Thoracic aorta (tissue), 2 donors: ENCODE measurements at regions not wholly inside any gene's neighbourhood (a gene's known extent, or its start where the extent isn't known, plus 50 kb on each side); places are given as distances from the start of the nearest gene placed in this dataset.

Experiments
- ATAC-seq: fragments of 150-250 bp; one replicate; pipeline ENCODE4 v1.8.0; 2017; ENCODE audit warnings: low read depth; ENCODE audit not compliant: insufficient number of reproducible peaks, low FRiP score
- DNase-seq: peaks from one replicate; pipeline ENCODE4 v3.0.0-alpha.2; 2020; ENCODE audit warnings: low spot score
- H3K27ac ChIP-seq, 2 donors: fragments of 200-600 bp; sonication (generic); 1 replicate in 1 of 2; 2 replicates in 1 of 2; pipeline ENCODE4 v1.5.1; 2016; ENCODE audit warnings: mild to moderate bottlenecking in 2 of 2, moderate library complexity in 2 of 2
- H3K27me3 ChIP-seq: fragments of 200-600 bp; sonication (generic); replicated peaks from 2 replicates; pipeline ENCODE4 v1.6.0; 2016; ENCODE audit warnings: mild to moderate bottlenecking; ENCODE audit not compliant: insufficient read depth
- H3K36me3 ChIP-seq: fragments of 200-600 bp; sonication (generic); one replicate; pipeline ENCODE4 v1.5.1; 2016
- H3K4me1 ChIP-seq, 2 donors: fragments of 200-600 bp; sonication (generic); 1 replicate in 1 of 2; 2 replicates in 1 of 2; pipeline versions ENCODE4 v1.5.1 to v1.6.0; 2016; ENCODE audit warnings: low read depth in 2 of 2, mild to moderate bottlenecking in 1 of 2; ENCODE audit not compliant: control insufficient read depth in 1 of 2
- H3K4me3 ChIP-seq: fragments of 200-600 bp; sonication (generic); 2 replicates; pipeline ENCODE4 v1.5.1; 2016; ENCODE audit warnings: mild to moderate bottlenecking
- H3K9me3 ChIP-seq: fragments of 200-600 bp; sonication (generic); 2 replicates; pipeline ENCODE4 v1.5.1; 2016
- TF ChIP-seq, protein P1 (sequence below): fragments of 200-600 bp; sonication (generic); IDR thresholded peaks from one replicate; pipeline ENCODE4 v1.5.1; 2019; ENCODE audit warnings: antibody characterized with exemption

GRCh38 chr2:221350616-221351015 is 221.5 kb downstream of the EPHA4 start:
- TF ChIP-seq, protein P1, sequence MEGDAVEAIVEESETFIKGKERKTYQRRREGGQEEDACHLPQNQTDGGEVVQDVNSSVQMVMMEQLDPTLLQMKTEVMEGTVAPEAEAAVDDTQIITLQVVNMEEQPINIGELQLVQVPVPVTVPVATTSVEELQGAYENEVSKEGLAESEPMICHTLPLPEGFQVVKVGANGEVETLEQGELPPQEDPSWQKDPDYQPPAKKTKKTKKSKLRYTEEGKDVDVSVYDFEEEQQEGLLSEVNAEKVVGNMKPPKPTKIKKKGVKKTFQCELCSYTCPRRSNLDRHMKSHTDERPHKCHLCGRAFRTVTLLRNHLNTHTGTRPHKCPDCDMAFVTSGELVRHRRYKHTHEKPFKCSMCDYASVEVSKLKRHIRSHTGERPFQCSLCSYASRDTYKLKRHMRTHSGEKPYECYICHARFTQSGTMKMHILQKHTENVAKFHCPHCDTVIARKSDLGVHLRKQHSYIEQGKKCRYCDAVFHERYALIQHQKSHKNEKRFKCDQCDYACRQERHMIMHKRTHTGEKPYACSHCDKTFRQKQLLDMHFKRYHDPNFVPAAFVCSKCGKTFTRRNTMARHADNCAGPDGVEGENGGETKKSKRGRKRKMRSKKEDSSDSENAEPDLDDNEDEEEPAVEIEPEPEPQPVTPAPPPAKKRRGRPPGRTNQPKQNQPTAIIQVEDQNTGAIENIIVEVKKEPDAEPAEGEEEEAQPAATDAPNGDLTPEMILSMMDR: no peak
- DNase-seq (no peak), ATAC-seq (no peak)
- H3K36me3 ChIP-seq: no peaks in the 10 kb centered on the region
- no peaks in the 10 kb centered on the region for H3K9me3 ChIP-seq
- H3K4me1 ChIP-seq: no peaks in the 10 kb centered on the region
- H3K4me3 ChIP-seq: no peak overlapping the region
- H3K27me3 ChIP-seq: no peaks in the 10 kb centered on the region
- no peak overlapping the region for H3K27ac ChIP-seq

DNA sequence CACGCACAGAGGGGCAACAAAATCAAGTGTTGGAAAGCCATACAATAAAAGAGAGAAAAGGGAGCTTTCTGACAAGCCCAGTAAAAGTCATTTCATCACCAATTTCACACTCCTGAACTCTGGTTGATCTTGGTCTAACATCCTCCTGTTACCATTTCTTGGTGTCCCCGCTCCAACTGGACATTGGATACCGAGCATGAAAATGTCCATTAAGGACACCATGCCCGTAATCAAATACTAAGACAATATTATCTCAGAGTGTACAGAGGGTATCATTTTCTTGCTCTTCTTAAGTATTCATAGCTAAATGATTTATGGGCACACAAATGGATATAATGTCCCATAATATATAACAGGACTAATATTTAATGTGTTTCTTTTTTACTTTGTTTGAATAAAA is 218.9 kb downstream of the EPHA4 start:
- Histone ChIP-seq H3K36me3 (no peaks in the 10 kb centered on the region), H3K4me3 (no peak overlapping the region), H3K9me3 (no peaks in the 10 kb centered on the region), H3K27me3 (no peaks in the 10 kb centered on the region), H3K27ac (no peak overlapping the region), H3K4me1 (no peaks in the 10 kb centered on the region)
- TF ChIP-seq, protein P1: no peak
- ATAC-seq (no peak), DNase-seq (no peak)

DNA sequence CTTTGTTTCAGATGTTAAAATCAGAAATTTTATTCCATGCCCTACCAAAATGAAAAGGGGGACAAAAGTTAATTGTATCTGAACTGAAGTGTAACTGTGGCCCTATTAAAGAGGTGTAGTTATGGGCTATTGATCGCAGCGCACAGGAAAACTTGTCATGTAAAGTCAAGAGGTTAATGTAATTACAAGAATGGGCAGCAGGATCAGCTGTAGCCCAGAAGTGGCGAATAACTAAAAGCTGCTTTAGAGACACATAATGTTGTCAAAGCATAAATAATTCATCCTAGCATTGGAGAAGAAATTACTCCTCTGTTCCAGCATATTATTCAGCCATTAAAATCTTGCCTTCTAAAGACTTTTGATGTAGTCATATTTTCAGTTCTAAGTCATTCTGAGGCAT is 211.8 kb downstream of the EPHA4 start:
- DNase-seq (no peak), ATAC-seq (no peak)
- Histone ChIP-seq H3K27ac (peak overlapping the region in 1 of 2 donors; percentile 2), H3K4me3 (no peak overlapping the region), H3K27me3 (no peaks in the 10 kb centered on the region), H3K36me3 (no peaks in the 10 kb centered on the region), H3K4me1 (peaks cover 0 to 8% of the 10 kb centered on the region in 2 donors), H3K9me3 (no peaks in the 10 kb centered on the region)
- TF ChIP-seq, protein P1: no peak

- no peak for ATAC-seq
- Histone ChIP-seq H3K27ac (peak overlapping the region in 1 of 2 donors; percentile 2), H3K4me3 (no peak overlapping the region), H3K36me3 (no peaks in the 10 kb centered on the region), H3K4me1 (peaks cover 0 to 8% of the 10 kb centered on the region in 2 donors), H3K27me3 (no peaks in the 10 kb centered on the region), H3K9me3 (no peaks in the 10 kb centered on the region)
- TF ChIP-seq, protein P1: no peak
- DNase-seq: no peak
Measured at GRCh38 chr2:221360742-221361141, 211.4 kb downstream of the EPHA4 start.

- Histone ChIP-seq H3K4me3 (no peak overlapping the region), H3K27ac (no peak overlapping the region), H3K27me3 (no peaks in the 10 kb centered on the region), H3K9me3 (no peaks in the 10 kb centered on the region), H3K4me1 (peaks cover 0 to 8% of the 10 kb centered on the region in 2 donors), H3K36me3 (no peaks in the 10 kb centered on the region)
- DNase-seq (no peak), ATAC-seq (no peak)
- TF ChIP-seq, protein P1: no peak
Measured at GRCh38 chr2:221361633-221362032, 210.5 kb downstream of the EPHA4 start.
